ENCODE measurements at regions not wholly inside any gene's neighbourhood (a gene's known extent, or its start where the extent isn't known, plus 50 kb on each side); places are given as distances from the start of the nearest gene placed in this dataset.

GRCh38 chr21:18518054-18518481 is 114.5 kb upstream of the TMPRSS15 start:
- no peak for TF ChIP-seq EP300 (IDR thresholded peaks at IDR 0.05; ENCODE audit: borderline replicate concordance)
- no peak for TF ChIP-seq MAX (IDR thresholded peaks at IDR 0.05)
- TF ChIP-seq REST (IDR thresholded peaks at IDR 0.05; ENCODE audit: low read depth) = no peak
- no peak for TF ChIP-seq TEAD4 (IDR thresholded peaks at IDR 0.05)
- TF ChIP-seq EGR1 (IDR thresholded peaks at IDR 0.05) = no peak
- no peak for TF ChIP-seq TAF1 (IDR thresholded peaks at IDR 0.05; ENCODE audit: low read depth)
